PFSK-1 (cell line): ENCODE measurements at regions not wholly inside any gene's neighbourhood (a gene's known extent, or its start where the extent isn't known, plus 50 kb on each side); places are given as distances from the start of the nearest gene placed in this dataset.

Experiments used
- POLR2AphosphoS5 ChIP-seq: IDR thresholded peaks from 2 replicates; pipeline ENCODE4 v1.6.1; 2012; ENCODE audit warnings: low read depth, mild to moderate bottlenecking, control low read depth, low read length, moderate library complexity
- TAF1 ChIP-seq: IDR thresholded peaks from 2 replicates; pipeline ENCODE4 v1.6.1; 2012; ENCODE audit warnings: low read length, control low read depth, borderline replicate concordance; ENCODE audit not compliant: insufficient read depth

DNA sequence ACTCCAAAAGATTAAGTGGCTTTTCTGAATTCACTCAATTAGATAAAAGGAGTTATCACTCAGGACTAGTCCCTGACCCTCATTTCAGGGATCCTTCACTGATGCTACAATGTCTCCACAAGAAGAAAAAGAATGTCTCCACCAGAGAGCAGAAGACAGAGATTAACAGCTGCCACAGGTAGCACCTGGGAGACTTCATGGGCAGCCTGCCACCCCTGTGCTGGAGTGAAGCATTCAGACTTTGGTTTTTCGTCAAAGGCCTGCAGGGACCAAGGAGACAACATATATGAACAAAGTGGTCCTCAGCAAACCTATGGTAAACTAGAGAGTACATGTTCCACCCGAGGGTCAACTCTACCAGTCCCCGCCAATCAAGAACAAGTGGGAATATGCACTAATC, 197.0 kb upstream of the ACVR2A start:
- no peak for TF ChIP-seq TAF1
- no peak for TF ChIP-seq POLR2AphosphoS5
